A549 (cell line): ENCODE measurements at regions not wholly inside any gene's neighbourhood (a gene's known extent, or its start where the extent isn't known, plus 50 kb on each side); places are given as distances from the start of the nearest gene placed in this dataset.
"Not testable (repeated sequence)": the region's sequence is repeated elsewhere in the genome, so short reads cannot be mapped to it uniquely, and the experiment has no call there.

Experiments used
- ATAC-seq, 2 experiments: fragments of 200-7000 bp in 1 of 2; fragments of >200 bp in 1 of 2; cut with Nextera tagmentation in 1 of 2; cut with Tn5 transposase in 1 of 2; 3 replicates each; pipeline versions ENCODE4 v1.8.0 to v1.9.1; 2018 to 2020; ENCODE audit warnings: mild to moderate bottlenecking in 1 of 2, moderate library complexity in 1 of 2
- CTCF ChIA-PET: fragments of 300-600 bp; sonication (Branson Sonifier 250); formaldehyde crosslinking; extraction: SDS; loops from one replicate; lab custom pipeline; 2021; ENCODE audit warnings: antibody characterized with exemption, inconsistent platforms; lab: Yijun Ruan, JAX
- POLR2A ChIA-PET: fragments of 350-600 bp; formaldehyde crosslinking; extraction: SDS; loops from one replicate; lab custom pipeline; 2021; ENCODE audit warnings: antibody characterized with exemption, inconsistent platforms; lab: Yijun Ruan, JAX
- DNase-seq, 2 experiments: peaks; one replicate each; pipeline versions ENCODE4 v3.0.0 to v3.0.0-alpha.2; 2011 to 2016; ENCODE audit warnings: low read depth in 1 of 2, low spot score in 1 of 2
- FAIRE-seq: peaks from 2 replicates; lab custom pipeline; 2011; peaks lifted over from hg19 to GRCh38; lab: Jason Lieb, UNC
- H3K27ac ChIP-seq, 2 experiments: fragments of >200 bp; sonication (Bioruptor Twin); formaldehyde crosslinking; 3 replicates each; pipeline ENCODE4 v1.5.1; 2016 to 2017
- H3K4me1 ChIP-seq: fragments of >200 bp; sonication (Bioruptor Twin); formaldehyde crosslinking; 3 replicates; pipeline ENCODE4 v1.6.1; 2016
- H3K4me2 ChIP-seq: fragments of >200 bp; sonication (Bioruptor Twin); formaldehyde crosslinking; 3 replicates; pipeline ENCODE4 v1.6.1; 2016
- H3K4me3 ChIP-seq: fragments of >200 bp; sonication (Bioruptor Twin); formaldehyde crosslinking; 3 replicates; pipeline ENCODE4 v1.5.1; 2016
- H3K9me3 ChIP-seq: fragments of >200 bp; sonication (Bioruptor Twin); formaldehyde crosslinking; 3 replicates; pipeline ENCODE4 v1.6.1; 2016
- CBX2 ChIP-seq: fragments of 200-600 bp; sonication (generic); IDR thresholded peaks from 2 replicates; pipeline ENCODE4 v1.6.1; 2016; ENCODE audit warnings: low read depth, mild to moderate bottlenecking, borderline replicate concordance
- WGBS: methylation state at CpG from one replicate; pipeline ENCODE4 v1.1.6; 2017; ENCODE audit errors: missing lambda C conversion rate; 5-methylcytosine and 5-hydroxymethylcytosine counted together

- FAIRE-seq, DNase-seq, POLR2A ChIA-PET, H3K4me1 ChIP-seq, CTCF ChIA-PET, H3K4me3 ChIP-seq, H3K27ac ChIP-seq, H3K9me3 ChIP-seq, ATAC-seq, H3K4me2 ChIP-seq: not testable (repeated sequence)
- 0% methylated on average over 1 of the region's 3 CpGs for WGBS
These were observed 254.8 kb downstream of the ANKRD30B start for GRCh38 chr18:15002765-15003164.

DNA sequence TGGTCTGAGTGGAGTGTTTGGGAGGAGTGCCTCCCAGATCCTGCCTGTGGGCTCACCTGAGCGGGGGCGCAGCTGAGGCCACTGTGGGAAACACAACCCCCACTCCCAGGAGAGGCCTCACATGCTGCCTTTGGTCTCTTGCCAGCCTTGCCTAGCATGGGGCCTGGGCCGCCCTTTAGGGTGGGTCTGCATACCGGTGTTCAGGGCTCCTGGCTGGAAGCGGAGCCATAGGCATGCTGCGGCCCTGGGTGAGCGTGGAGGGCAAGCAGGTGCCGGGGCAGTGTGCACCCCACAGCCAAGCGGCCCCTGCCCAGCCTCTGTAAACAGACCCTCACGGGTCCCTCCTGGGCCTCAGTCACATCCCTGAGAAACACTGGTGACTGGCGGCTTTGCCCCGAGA lies 255.3 kb downstream of the ANKRD30B start:
- H3K4me3 ChIP-seq, H3K4me2 ChIP-seq, ATAC-seq, H3K27ac ChIP-seq, H3K9me3 ChIP-seq, CTCF ChIA-PET, POLR2A ChIA-PET, H3K4me1 ChIP-seq, DNase-seq, FAIRE-seq: not testable (repeated sequence)
- 33% methylated on average over 2 of the region's 12 CpGs for WGBS

GRCh38 chr18:15003636-15004269 lies 255.8 kb downstream of the ANKRD30B start:
- H3K4me3 ChIP-seq, ATAC-seq, H3K27ac ChIP-seq, POLR2A ChIA-PET, H3K4me1 ChIP-seq, CTCF ChIA-PET, FAIRE-seq, H3K9me3 ChIP-seq, DNase-seq, H3K4me2 ChIP-seq: not testable (repeated sequence)
- WGBS = 20% methylated on average over 1 of the region's 18 CpGs

GRCh38 chr18:15004270-15004973 lies 256.4 kb downstream of the ANKRD30B start:
- 4% methylated on average over 8 of the region's 22 CpGs for WGBS
- POLR2A ChIA-PET = not testable (repeated sequence)

DNA sequence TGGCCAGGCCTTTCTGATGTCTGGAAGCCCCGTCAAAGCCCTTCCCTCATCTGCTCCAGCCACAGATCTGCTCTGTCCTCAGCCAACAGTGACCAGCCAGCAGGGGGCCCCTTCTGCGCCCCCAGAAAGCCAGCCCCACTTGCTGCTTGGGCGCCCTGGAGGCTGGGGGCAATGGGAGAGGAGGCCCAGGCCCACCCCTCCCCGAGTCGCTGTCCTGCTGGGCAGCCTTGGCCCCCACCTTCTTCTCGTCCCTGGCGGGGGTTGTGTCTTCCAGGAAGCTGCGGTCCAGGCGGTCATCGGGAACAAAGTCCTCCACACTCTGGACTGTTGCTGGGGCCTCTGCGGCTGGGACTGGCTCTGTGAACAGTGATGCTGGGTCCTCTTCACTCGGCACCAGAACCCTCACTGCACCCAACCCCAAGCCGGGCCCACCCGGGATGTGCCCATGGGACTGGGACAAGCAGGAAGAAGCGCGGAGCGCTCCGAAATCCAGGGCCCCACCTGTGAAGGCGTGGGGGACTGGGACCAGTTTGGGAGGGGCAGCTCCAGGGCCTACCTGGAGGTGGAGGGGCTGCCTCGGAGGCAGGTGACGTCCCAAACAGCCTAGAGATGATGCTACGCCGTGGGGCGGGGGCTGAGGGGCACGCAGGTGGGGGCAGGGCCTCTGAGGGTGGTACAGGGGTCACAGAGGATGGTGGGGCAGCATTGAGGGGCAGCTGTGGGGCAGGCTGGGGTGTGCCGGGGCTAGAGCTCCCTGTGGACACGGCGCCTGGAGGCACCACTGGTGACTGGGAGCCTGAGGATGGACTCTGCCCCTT lies 257.6 kb downstream of the ANKRD30B start:
- CTCF ChIA-PET = no interaction called here
- H3K9me3 ChIP-seq = no peaks in the 10 kb centered on the region
- no peak for ATAC-seq
- POLR2A ChIA-PET = no interaction called here
- no peak for TF ChIP-seq CBX2
- TF ChIP-seq, all 56 proteins: peak for 0
- no peak overlapping the region for H3K4me3 ChIP-seq
- DNase-seq (no peak), FAIRE-seq (no peak)
- no peak overlapping the region for H3K4me2 ChIP-seq
- no peak overlapping the region for H3K27ac ChIP-seq
- H3K4me1 ChIP-seq = no peaks in the 10 kb centered on the region
- WGBS = 50% methylated on average over 2 of the region's 28 CpGs

More at GRCh38 chr18:15004270-15004973, 256.4 kb downstream of the ANKRD30B start:
- H3K4me3 ChIP-seq, DNase-seq, H3K4me2 ChIP-seq, FAIRE-seq, H3K27ac ChIP-seq, H3K4me1 ChIP-seq, ATAC-seq, CTCF ChIA-PET, H3K9me3 ChIP-seq: not testable (repeated sequence)

- ATAC-seq, DNase-seq, CTCF ChIA-PET, FAIRE-seq, H3K27ac ChIP-seq, H3K4me1 ChIP-seq, H3K4me2 ChIP-seq, H3K4me3 ChIP-seq, H3K9me3 ChIP-seq, POLR2A ChIA-PET: not testable (repeated sequence)
- 0% methylated on average over 2 of the region's 3 CpGs for WGBS
These were observed 258.6 kb downstream of the ANKRD30B start for GRCh38 chr18:15006616-15007015.

GRCh38 chr18:15026041-15026440 lies 278.1 kb downstream of the ANKRD30B start:
- FAIRE-seq, H3K27ac ChIP-seq, H3K4me2 ChIP-seq, ATAC-seq, H3K4me3 ChIP-seq, H3K9me3 ChIP-seq, DNase-seq, H3K4me1 ChIP-seq, POLR2A ChIA-PET, CTCF ChIA-PET: not testable (repeated sequence)

DNA sequence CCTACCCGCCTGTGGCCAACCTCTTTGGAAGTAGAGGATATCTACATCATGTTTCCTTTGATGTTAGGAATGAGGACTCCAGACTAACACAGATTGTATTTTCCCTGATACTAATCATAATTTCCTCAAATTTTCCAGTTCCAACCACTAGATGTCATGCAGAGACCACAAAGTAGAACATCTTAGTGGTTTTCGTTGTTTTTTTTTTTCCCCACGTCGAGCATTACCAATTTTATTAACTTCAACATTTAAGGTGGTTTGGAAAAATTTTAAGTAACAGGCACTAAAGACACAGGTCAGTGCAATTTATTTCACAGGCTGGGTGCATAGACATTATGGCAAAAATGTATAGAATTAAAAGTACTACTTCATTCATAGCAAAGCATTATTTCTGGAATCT lies 280.1 kb downstream of the ANKRD30B start:
- 0% methylated on average over 4 of the region's 4 CpGs for WGBS
- CTCF ChIA-PET, FAIRE-seq, H3K4me1 ChIP-seq, H3K4me2 ChIP-seq, H3K9me3 ChIP-seq, ATAC-seq, H3K4me3 ChIP-seq, POLR2A ChIA-PET, DNase-seq, H3K27ac ChIP-seq: not testable (repeated sequence)

DNA sequence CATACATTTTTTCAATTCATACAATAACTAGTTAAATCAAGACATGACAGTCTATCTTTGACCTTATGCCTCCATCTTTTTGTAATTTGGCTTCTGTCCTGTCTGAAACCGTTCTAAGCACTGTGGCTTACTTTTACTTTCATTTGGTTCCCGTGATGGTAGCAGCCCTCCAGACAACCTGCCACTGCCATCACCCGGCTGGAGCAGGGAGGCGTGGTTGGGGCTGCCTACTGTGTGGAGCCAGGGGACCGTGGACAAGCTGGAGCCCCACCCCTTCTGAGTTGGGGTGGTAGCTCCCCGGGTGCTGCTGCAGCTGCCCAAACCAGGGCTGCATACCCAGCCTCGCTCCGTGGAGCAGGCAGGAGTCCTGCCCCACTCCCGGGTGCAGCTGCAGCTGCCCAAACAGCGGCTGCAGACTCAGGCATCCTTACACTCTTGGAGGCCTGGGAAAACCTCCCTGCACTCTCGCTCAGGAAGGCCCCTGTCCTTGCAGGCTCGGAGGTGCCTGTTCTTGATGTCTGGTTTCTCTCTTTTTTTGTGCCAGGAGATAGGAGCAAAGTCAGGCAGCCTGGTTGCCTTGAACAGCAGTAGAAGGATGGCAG lies 312.4 kb downstream of the ANKRD30B start:
- not testable (repeated sequence) for H3K9me3 ChIP-seq, H3K4me3 ChIP-seq

GRCh38 chr18:15061289-15061896 lies 313.4 kb downstream of the ANKRD30B start:
- POLR2A ChIA-PET, H3K27ac ChIP-seq, ATAC-seq, H3K4me1 ChIP-seq, DNase-seq, H3K9me3 ChIP-seq, CTCF ChIA-PET, H3K4me2 ChIP-seq, FAIRE-seq, H3K4me3 ChIP-seq: not testable (repeated sequence)
- WGBS = 26% methylated on average over 5 of the region's 9 CpGs

More for the DNA sequence above, 312.4 kb downstream of the ANKRD30B start:
- FAIRE-seq, H3K4me2 ChIP-seq, H3K27ac ChIP-seq, POLR2A ChIA-PET, ATAC-seq, DNase-seq, CTCF ChIA-PET, H3K4me1 ChIP-seq: not testable (repeated sequence)
- 0% methylated on average over 2 of the region's 12 CpGs for WGBS
